ENCODE measurements at regions not wholly inside any gene's neighbourhood (a gene's known extent, or its start where the extent isn't known, plus 50 kb on each side); places are given as distances from the start of the nearest gene placed in this dataset.
A peak's percentile ranks its signal among the peaks of the same experiment; 100 is the strongest.
"Not testable (repeated sequence)": the region's sequence is repeated elsewhere in the genome, so short reads cannot be mapped to it uniquely, and the experiment has no call there.

GRCh38 chr1:222009105-222009730 is 267.3 kb upstream of the DUSP10 start:
- ATAC-seq (ENCODE audit: poor library complexity) (peak; percentile 71), DNase-seq (no peak)
- intact Hi-C loops (cut with DNase I), result loop anchor here (10.0 kb wide), 1 partner anchor 464 kb away; no protein-coding TSS in a partner anchor

- intact Hi-C loops (cut with DNase I), result loop anchor here (10.0 kb wide), 1 partner anchor 462 kb away; no protein-coding TSS in a partner anchor
- DNase-seq (no peak), ATAC-seq (ENCODE audit: poor library complexity) (no peak)
Measured at GRCh38 chr1:222006715-222007114, 264.8 kb upstream of the DUSP10 start.

- intact Hi-C loops (cut with DNase I), result loop anchor here (10.0 kb wide), 1 partner anchor 460 kb away; no protein-coding TSS in a partner anchor
- ATAC-seq (ENCODE audit: poor library complexity) (no peak), DNase-seq (no peak)
Measured at GRCh38 chr1:222004784-222005183, 262.9 kb upstream of the DUSP10 start.

- DNase-seq (no peak), ATAC-seq (ENCODE audit: poor library complexity) (no peak)
- intact Hi-C loops (cut with DNase I), result loop anchor here (10.0 kb wide), 1 partner anchor 459 kb away; no protein-coding TSS in a partner anchor
Measured at GRCh38 chr1:222004034-222004433, 262.1 kb upstream of the DUSP10 start.

- intact Hi-C loops (cut with DNase I), result loop anchor here (10.0 kb wide), 1 partner anchor 458 kb away; no protein-coding TSS in a partner anchor
Measured at GRCh38 chr1:222002503-222002902, 260.6 kb upstream of the DUSP10 start.

GRCh38 chr1:222000131-222000530 is 258.2 kb upstream of the DUSP10 start:
- intact Hi-C loops (cut with DNase I), result loop anchor here (10.0 kb wide), 1 partner anchor 455 kb away; no protein-coding TSS in a partner anchor
- ATAC-seq (ENCODE audit: poor library complexity), result no peak

More at GRCh38 chr1:222002503-222002902, 260.6 kb upstream of the DUSP10 start:
- ATAC-seq (ENCODE audit: poor library complexity) (no peak), DNase-seq (no peak)

GRCh38 chr1:221998781-221999180 is 256.9 kb upstream of the DUSP10 start:
- no peak for ATAC-seq (ENCODE audit: poor library complexity)
- no peak for DNase-seq
- intact Hi-C loops (cut with DNase I), result no loop called here

More at GRCh38 chr1:222000131-222000530, 258.2 kb upstream of the DUSP10 start:
- DNase-seq, result no peak

GRCh38 chr1:221998186-221998612 is 256.3 kb upstream of the DUSP10 start:
- ATAC-seq (ENCODE audit: poor library complexity), result peak; percentile 36
- no peak for DNase-seq
- intact Hi-C loops (cut with DNase I), result no loop called here

GRCh38 chr1:221997012-221997411 is 255.1 kb upstream of the DUSP10 start:
- ATAC-seq (ENCODE audit: poor library complexity); DNase-seq; intact Hi-C loops (cut with DNase I): not testable (repeated sequence)

GRCh38 chr1:221994939-221995338 is 253.1 kb upstream of the DUSP10 start:
- no peak for DNase-seq
- intact Hi-C loops (cut with DNase I), result no loop called here

GRCh38 chr1:221994274-221994698 is 252.4 kb upstream of the DUSP10 start:
- no peak for ATAC-seq (ENCODE audit: poor library complexity)
- intact Hi-C loops (cut with DNase I), result no loop called here
- DNase-seq, result no peak

More at GRCh38 chr1:221994939-221995338, 253.1 kb upstream of the DUSP10 start:
- ATAC-seq (ENCODE audit: poor library complexity), result no peak

GRCh38 chr1:221993444-221993948 is 251.6 kb upstream of the DUSP10 start:
- ATAC-seq (ENCODE audit: poor library complexity) (no peak), DNase-seq (no peak)
- intact Hi-C loops (cut with DNase I), result no loop called here

GRCh38 chr1:221992427-221992826 is 250.5 kb upstream of the DUSP10 start:
- intact Hi-C loops (cut with DNase I), result no loop called here
- DNase-seq (no peak), ATAC-seq (ENCODE audit: poor library complexity) (no peak)

GRCh38 chr1:221991221-221991620 is 249.3 kb upstream of the DUSP10 start:
- no peak for DNase-seq
- intact Hi-C loops (cut with DNase I), result no loop called here
- no peak for ATAC-seq (ENCODE audit: poor library complexity)

- DNase-seq, result no peak
- intact Hi-C loops (cut with DNase I), result no loop called here
- no peak for ATAC-seq (ENCODE audit: poor library complexity)
Measured at GRCh38 chr1:221989741-221990140, 247.9 kb upstream of the DUSP10 start.

- ATAC-seq (ENCODE audit: poor library complexity) (no peak), DNase-seq (no peak)
- intact Hi-C loops (cut with DNase I), result no loop called here
Measured at GRCh38 chr1:221988829-221989228, 246.9 kb upstream of the DUSP10 start.

- DNase-seq (no peak), ATAC-seq (ENCODE audit: poor library complexity) (peak; percentile 22)
- intact Hi-C loops (cut with DNase I), result no loop called here
Measured at GRCh38 chr1:221987860-221988520, 246.1 kb upstream of the DUSP10 start.

- ATAC-seq (ENCODE audit: poor library complexity) (no peak), DNase-seq (no peak)
- intact Hi-C loops (cut with DNase I), result no loop called here
Measured at GRCh38 chr1:221983444-221983843, 241.6 kb upstream of the DUSP10 start.

GRCh38 chr1:221981461-221981860 is 239.6 kb upstream of the DUSP10 start:
- DNase-seq (no peak), ATAC-seq (ENCODE audit: poor library complexity) (no peak)
- intact Hi-C loops (cut with DNase I), result no loop called here
